Left lung (tissue), 4 donors: ENCODE measurements at regions not wholly inside any gene's neighbourhood (a gene's known extent, or its start where the extent isn't known, plus 50 kb on each side); places are given as distances from the start of the nearest gene placed in this dataset.

ENCODE experiments used
- ATAC-seq: fragments of 200-7000 bp; cut with Tn5 transposase; one replicate; pipeline ENCODE4 v1.9.1; 2020; ENCODE audit warnings: moderate library complexity
- DNase-seq, 4 donors: peaks; one replicate each; pipeline ENCODE4 v3.0.0-alpha.2; 2013 to 2020
- H3K27ac ChIP-seq, 2 donors: fragments of 200-600 bp; sonication (generic) in 1 of 2; one replicate each; pipeline versions ENCODE4 v1.5.0 to v1.8.0; 2020 to 2021
- H3K27me3 ChIP-seq, 2 donors: fragments of 200-600 bp; sonication (generic) in 1 of 2; one replicate each; pipeline versions ENCODE4 v1.5.0 to v1.8.0; 2020 to 2021
- H3K36me3 ChIP-seq, 2 donors: fragments of 200-600 bp; sonication (generic) in 1 of 2; one replicate each; pipeline versions ENCODE4 v1.5.0 to v1.8.0; 2020 to 2021
- H3K4me1 ChIP-seq, 2 donors: fragments of 200-600 bp; one replicate each; pipeline ENCODE4 v1.8.0; 2021
- H3K4me3 ChIP-seq, 2 donors: fragments of 200-600 bp; sonication (generic) in 1 of 2; one replicate each; pipeline versions ENCODE4 v1.5.0 to v1.8.0; 2020 to 2021; ENCODE audit warnings: mild to moderate bottlenecking in 1 of 2
- H3K9me3 ChIP-seq, 2 donors: fragments of 200-600 bp; sonication (generic) in 1 of 2; one replicate each; pipeline versions ENCODE4 v1.5.0 to v1.8.0; 2020 to 2021
- CTCF ChIP-seq, 2 donors: fragments of 200-600 bp; sonication (generic) in 1 of 2; IDR thresholded peaks; one replicate each; pipeline versions ENCODE4 v1.5.0 to v1.8.0; 2021; ENCODE audit warnings: antibody characterized with exemption in 2 of 2
- intact Hi-C, 2 donors: fragments of 100-400 bp; cut with DNase I; formaldehyde crosslinking; loops; one replicate each; pipeline versions ENCODE4 v1.11.2 to v1.14.2; 2022
- donor health status: DM: no; HTN: yes; CAD: no.
- donor health status: DM: no; HTN: no; CAD: no.

- Histone ChIP-seq H3K4me3 (no peak overlapping the region), H3K36me3 (no peaks in the 10 kb centered on the region), H3K4me1 (no peaks in the 10 kb centered on the region), H3K9me3 (no peaks in the 10 kb centered on the region), H3K27ac (no peak overlapping the region), H3K27me3 (no peaks in the 10 kb centered on the region)
- no peak for DNase-seq
- TF ChIP-seq CTCF (IDR thresholded peaks at IDR 0.05) = no peak
- intact Hi-C loops = no loop called here
- ATAC-seq = peak; percentile 90
These were observed 169.4 kb downstream of the C1orf94 start for GRCh38 chr1:34346128-34346527.

GRCh38 chr1:34353409-34353808, 176.7 kb downstream of the C1orf94 start:
- Histone ChIP-seq H3K4me1 (no peaks in the 10 kb centered on the region), H3K27ac (no peak overlapping the region), H3K9me3 (no peaks in the 10 kb centered on the region), H3K27me3 (no peaks in the 10 kb centered on the region), H3K36me3 (no peaks in the 10 kb centered on the region), H3K4me3 (no peak overlapping the region)
- no peak for TF ChIP-seq CTCF (IDR thresholded peaks at IDR 0.05)
- DNase-seq (no peak), ATAC-seq (no peak)
- intact Hi-C loops = no loop called here

GRCh38 chr1:34354367-34354766, 177.7 kb downstream of the C1orf94 start:
- no peak overlapping the region for H3K27ac ChIP-seq
- intact Hi-C loops = no loop called here

GRCh38 chr1:34356853-34357252, 180.1 kb downstream of the C1orf94 start:
- H3K4me1 ChIP-seq = no peaks in the 10 kb centered on the region
- no peak for TF ChIP-seq CTCF (IDR thresholded peaks at IDR 0.05)
- ATAC-seq = peak; percentile 95
- H3K36me3 ChIP-seq = no peaks in the 10 kb centered on the region
- no peak overlapping the region for H3K27ac ChIP-seq
- H3K4me3 ChIP-seq = no peak overlapping the region
- intact Hi-C loops = no loop called here
- H3K27me3 ChIP-seq = no peaks in the 10 kb centered on the region
- H3K9me3 ChIP-seq = no peaks in the 10 kb centered on the region
- DNase-seq = peak in 1 of 4 donors; percentile 48

More at GRCh38 chr1:34354367-34354766, 177.7 kb downstream of the C1orf94 start:
- no peak for ATAC-seq
- Histone ChIP-seq H3K4me1 (no peaks in the 10 kb centered on the region), H3K9me3 (no peaks in the 10 kb centered on the region), H3K4me3 (no peak overlapping the region), H3K36me3 (no peaks in the 10 kb centered on the region), H3K27me3 (no peaks in the 10 kb centered on the region)
- no peak for TF ChIP-seq CTCF (IDR thresholded peaks at IDR 0.05)
- DNase-seq = no peak

GRCh38 chr1:34358636-34359035, 181.9 kb downstream of the C1orf94 start:
- no peaks in the 10 kb centered on the region for H3K9me3 ChIP-seq
- TF ChIP-seq CTCF (IDR thresholded peaks at IDR 0.05) = no peak
- intact Hi-C loops = no loop called here
- no peaks in the 10 kb centered on the region for H3K4me1 ChIP-seq
- H3K36me3 ChIP-seq = no peaks in the 10 kb centered on the region
- DNase-seq = no peak
- H3K4me3 ChIP-seq = no peak overlapping the region
- no peak for ATAC-seq
- H3K27ac ChIP-seq = no peak overlapping the region
- H3K27me3 ChIP-seq = no peaks in the 10 kb centered on the region
